ENCODE measurements at regions not wholly inside any gene's neighbourhood (a gene's known extent, or its start where the extent isn't known, plus 50 kb on each side); places are given as distances from the start of the nearest gene placed in this dataset.

DNA sequence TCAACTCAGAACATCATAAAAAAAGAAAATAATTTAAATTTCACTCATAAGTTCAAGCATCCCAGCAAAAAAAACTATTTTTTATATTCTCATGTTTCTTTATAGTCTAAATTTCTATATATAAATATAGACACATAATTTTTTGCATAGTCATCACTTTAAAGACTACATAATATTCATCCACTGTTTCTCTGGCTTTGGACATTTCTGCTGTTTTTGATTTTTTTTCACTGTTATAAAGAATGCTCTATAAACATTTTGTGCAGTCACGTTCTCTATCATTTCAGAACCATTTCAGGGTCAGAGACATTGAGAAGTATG, 59.7 kb upstream of the CLPB start:
- Histone ChIP-seq H3K4me2 (ENCODE audit: low read depth, low read length) (no peak overlapping the region), H3K9ac (ENCODE audit: low read depth, low read length) (no peak overlapping the region), H2AK9ac (replicated peaks; ENCODE audit: low read depth, low read length, poor library complexity) (no peak overlapping the region), H3K14ac (replicated peaks; ENCODE audit: low read depth, low read length) (no peak overlapping the region), H2BK5ac (ENCODE audit: low read depth, low read length, poor library complexity, severe bottlenecking) (no peak overlapping the region), H4K5ac (ENCODE audit: low read depth, low read length) (no peak overlapping the region), H3K23ac (ENCODE audit: low read depth, low read length) (no peak overlapping the region), H3K27me3 (ENCODE audit: control insufficient read depth, insufficient read depth, low read length) (peaks cover 9% of the 10 kb centered on the region), H3K18ac (ENCODE audit: low read depth, low read length) (no peak overlapping the region), H2BK20ac (ENCODE audit: low read depth, low read length) (no peak overlapping the region), H3K4me3 (ENCODE audit: insufficient read depth, low read depth, low read length) (no peak overlapping the region), H3K36me3 (ENCODE audit: control insufficient read depth, insufficient read depth, low read length) (no peaks in the 10 kb centered on the region), H4K20me1 (ENCODE audit: insufficient read depth, low read length) (no peaks in the 10 kb centered on the region), H2AK5ac (ENCODE audit: low read depth, low read length) (no peak overlapping the region), H3K56ac (ENCODE audit: extremely low read depth, insufficient read depth, low read length) (no peak overlapping the region), H3K27ac (ENCODE audit: insufficient read depth, low read length) (no peak overlapping the region), H2BK15ac (ENCODE audit: low read depth, low read length) (no peak overlapping the region), H2AFZ (replicated peaks; ENCODE audit: low read length, poor library complexity) (no peak overlapping the region), H2BK120ac (ENCODE audit: low read depth, low read length) (no peak overlapping the region), H3K9me3 (ENCODE audit: control insufficient read depth, insufficient read depth, low read length) (no peaks in the 10 kb centered on the region), H4K91ac (ENCODE audit: insufficient read depth, low read depth, low read length) (no peak overlapping the region), H3K4ac (ENCODE audit: low read depth, low read length) (no peak overlapping the region), H3K79me1 (ENCODE audit: low read depth in 1 of 2, low read length in 2 of 2) (no peaks in the 10 kb centered on the region), H3K4me1 (ENCODE audit: control insufficient read depth, insufficient read depth, low read length) (no peaks in the 10 kb centered on the region), H4K8ac (ENCODE audit: low read depth in 2 of 2, low read length in 2 of 2) (no peak overlapping the region), H3K9me1 (ENCODE audit: insufficient read depth, low read length) (no peaks in the 10 kb centered on the region)
- intact Hi-C loops (cut with micrococcal nuclease) = no loop called here
- no TSS peak for BruUV-seq (replicated peaks)
- POLR2A ChIA-PET (ENCODE audit: unreplicated experiment) = no interaction called here
- in situ Hi-C loops (cut with MboI; ENCODE audit: low sequenced_read_pairs) = no loop called here
- dilution Hi-C loops (cut with HindIII; ENCODE audit: low sequenced_read_pairs, unreplicated experiment) = no loop called here
- CTCF ChIA-PET = no interaction called here
- WGBS, 2 experiments (ENCODE audit: extremely low coverage in 2 of 2, insufficient read length in 1 of 2) = no CpG with 5 or more reads among the region's 1 CpG
- ATAC-seq (ENCODE audit: low read depth) = no peak
- TF ChIP-seq, protein P1, sequence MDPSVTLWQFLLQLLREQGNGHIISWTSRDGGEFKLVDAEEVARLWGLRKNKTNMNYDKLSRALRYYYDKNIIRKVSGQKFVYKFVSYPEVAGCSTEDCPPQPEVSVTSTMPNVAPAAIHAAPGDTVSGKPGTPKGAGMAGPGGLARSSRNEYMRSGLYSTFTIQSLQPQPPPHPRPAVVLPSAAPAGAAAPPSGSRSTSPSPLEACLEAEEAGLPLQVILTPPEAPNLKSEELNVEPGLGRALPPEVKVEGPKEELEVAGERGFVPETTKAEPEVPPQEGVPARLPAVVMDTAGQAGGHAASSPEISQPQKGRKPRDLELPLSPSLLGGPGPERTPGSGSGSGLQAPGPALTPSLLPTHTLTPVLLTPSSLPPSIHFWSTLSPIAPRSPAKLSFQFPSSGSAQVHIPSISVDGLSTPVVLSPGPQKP (IDR thresholded peaks at IDR 0.05; ENCODE audit: borderline replicate concordance, low read depth, low read length) = no peak
- TF ChIP-seq MAFK (IDR thresholded peaks at IDR 0.05; ENCODE audit: low read depth, low read length) = peak; percentile 96
- DNase-seq = no peak

Measured in IMR-90 (cell line).